ENCODE measurements at regions not wholly inside any gene's neighbourhood (a gene's known extent, or its start where the extent isn't known, plus 50 kb on each side); places are given as distances from the start of the nearest gene placed in this dataset.
A peak's percentile ranks its signal among the peaks of the same experiment; 100 is the strongest.
"Not testable (repeated sequence)": the region's sequence is repeated elsewhere in the genome, so short reads cannot be mapped to it uniquely, and the experiment has no call there.

DNA sequence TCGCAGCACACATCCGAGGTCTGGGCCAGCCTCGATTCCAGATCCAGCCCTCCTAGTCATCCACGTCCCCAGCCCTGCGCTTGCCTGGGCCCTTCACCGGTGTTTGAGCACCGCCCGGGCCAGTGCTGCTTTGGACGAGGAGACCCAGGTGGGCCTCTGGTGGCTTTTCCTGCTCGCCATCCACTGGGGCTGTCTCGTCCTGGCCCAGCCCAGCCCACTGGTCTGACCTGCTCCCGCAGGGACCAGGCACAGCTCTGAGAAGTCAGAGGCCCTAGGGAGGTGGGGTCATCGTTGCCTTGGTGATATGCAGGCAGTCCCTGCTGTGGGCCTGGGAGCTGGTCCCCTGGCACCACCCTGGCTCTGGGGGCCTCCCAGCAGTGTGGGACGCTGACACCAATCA is 200.8 kb downstream of the USP22 start:
- H3K27me3 Mint-ChIP-seq, result peaks cover 5 to 26% (median 17%) of the 10 kb centered on the region in 5 donors
- H3K36me3 Mint-ChIP-seq, H3K9me3 Mint-ChIP-seq, POLR2A ChIA-PET, DNase-seq, H3K27ac Mint-ChIP-seq, ATAC-seq: not testable (repeated sequence)
- peaks cover 0 to 12% (median 3%) of the 10 kb centered on the region in 4 donors for H3K4me1 Mint-ChIP-seq
- peak overlapping the region in 3 of 10 donors; percentile 43 to 72 (median 59) for H3K4me3 Mint-ChIP-seq

DNA sequence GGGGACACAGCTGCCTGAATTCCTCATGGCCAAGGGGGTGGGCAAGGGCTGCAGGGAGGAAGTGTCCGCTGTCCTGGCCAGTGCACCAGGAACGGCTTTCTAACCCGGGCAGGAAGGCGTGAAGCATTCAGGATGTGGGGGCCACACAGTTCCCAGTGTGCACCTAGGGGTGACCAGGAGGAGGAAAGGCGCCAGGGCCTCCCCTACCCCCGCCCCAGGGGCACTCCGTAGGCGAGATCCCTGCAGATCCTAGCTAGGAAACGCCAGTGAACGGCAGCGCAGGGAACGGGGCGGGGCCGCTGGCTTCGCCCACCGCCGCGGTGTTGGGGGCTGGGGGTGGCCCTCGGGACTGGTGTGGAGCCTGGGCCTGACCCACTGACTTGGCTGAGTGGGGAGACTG is 199.6 kb downstream of the USP22 start:
- peak overlapping the region in 7 of 10 donors; percentile 15 to 72 (median 59) for H3K4me3 Mint-ChIP-seq

DNA sequence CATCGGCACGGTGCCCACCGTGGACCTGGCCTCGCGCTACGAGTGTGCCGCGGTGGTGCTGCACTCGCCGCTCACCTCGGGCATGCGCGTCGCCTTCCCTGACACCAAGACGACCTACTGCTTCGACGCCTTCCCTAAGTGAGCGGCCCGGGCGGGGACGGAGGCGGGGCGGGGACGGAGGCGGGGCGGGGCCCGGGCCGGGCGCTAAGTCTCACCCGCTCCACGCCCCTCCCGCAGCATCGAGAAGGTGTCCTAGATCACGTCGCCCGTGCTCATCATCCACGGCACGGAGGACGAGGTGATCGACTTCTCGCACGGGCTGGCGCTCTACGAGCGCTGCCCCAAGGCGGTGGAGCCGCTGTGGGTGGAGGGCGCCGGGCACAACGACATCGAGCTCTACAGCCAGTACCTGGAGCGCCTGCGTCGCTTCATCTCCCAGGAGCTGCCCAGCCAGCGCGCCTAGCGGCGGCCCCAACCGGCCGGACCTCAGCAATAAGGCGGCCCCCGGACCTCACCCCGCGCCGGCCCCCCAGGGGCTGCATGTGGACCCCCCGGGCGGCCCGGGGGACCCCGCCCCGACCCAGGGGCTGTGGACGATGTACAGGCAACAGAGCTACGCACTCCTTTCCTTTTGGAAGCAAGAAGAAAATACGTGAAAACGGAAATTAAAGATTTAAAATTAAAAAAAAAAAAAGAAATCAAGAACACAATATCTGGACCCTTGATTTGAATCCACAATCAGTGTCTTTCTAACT is 198.8 kb downstream of the USP22 start:
- POLR2A ChIA-PET, H3K27ac Mint-ChIP-seq, H3K36me3 Mint-ChIP-seq, H3K9me3 Mint-ChIP-seq: not testable (repeated sequence)
- peak in 5 of 10 donors; percentile 14 to 66 (median 39) for DNase-seq
- peak; percentile 73 to 89 for ATAC-seq
- Mint-ChIP-seq H3K27me3 (peaks cover 6 to 31% (median 11%) of the 10 kb centered on the region in 5 donors), H3K4me3 (peak overlapping the region in 8 of 10 donors; percentile 22 to 65 (median 55)), H3K4me1 (peaks cover 0 to 12% (median 3%) of the 10 kb centered on the region in 4 donors)

More for the DNA sequence above, 199.6 kb downstream of the USP22 start:
- H3K27me3 Mint-ChIP-seq, result peaks cover 5 to 29% (median 13%) of the 10 kb centered on the region in 5 donors
- peaks cover 0 to 12% (median 3%) of the 10 kb centered on the region in 4 donors for H3K4me1 Mint-ChIP-seq
- peak in 1 of 10 donors; percentile 58 for DNase-seq
- H3K36me3 Mint-ChIP-seq, POLR2A ChIA-PET, ATAC-seq, H3K9me3 Mint-ChIP-seq: not testable (repeated sequence)
- peak overlapping the region in 1 of 10 donors; percentile 31 for H3K27ac Mint-ChIP-seq

- H3K9me3 Mint-ChIP-seq, DNase-seq, H3K27ac Mint-ChIP-seq, H3K36me3 Mint-ChIP-seq, ATAC-seq, POLR2A ChIA-PET, H3K4me3 Mint-ChIP-seq: not testable (repeated sequence)
- Mint-ChIP-seq H3K27me3 (peaks cover 5 to 30% (median 15%) of the 10 kb centered on the region in 5 donors), H3K4me1 (peaks cover 2 to 20% (median 13%) of the 10 kb centered on the region in 4 donors)
Observed at GRCh38 chr17:20848869-20849443, 193.9 kb downstream of the USP22 start.

GRCh38 chr17:20851591-20852238 is 191.1 kb downstream of the USP22 start:
- POLR2A ChIA-PET, DNase-seq, H3K36me3 Mint-ChIP-seq, H3K9me3 Mint-ChIP-seq: not testable (repeated sequence)
- peak overlapping the region in 1 of 10 donors; percentile 5 for H3K27ac Mint-ChIP-seq
- peak overlapping the region in 9 of 10 donors; percentile 67 to 85 (median 73) for H3K4me3 Mint-ChIP-seq
- peaks cover 2 to 20% (median 13%) of the 10 kb centered on the region in 4 donors for H3K4me1 Mint-ChIP-seq
- peaks cover 11 to 38% (median 21%) of the 10 kb centered on the region in 5 donors for H3K27me3 Mint-ChIP-seq
- peak in 1 of 2 donors; percentile 43 for ATAC-seq

DNA sequence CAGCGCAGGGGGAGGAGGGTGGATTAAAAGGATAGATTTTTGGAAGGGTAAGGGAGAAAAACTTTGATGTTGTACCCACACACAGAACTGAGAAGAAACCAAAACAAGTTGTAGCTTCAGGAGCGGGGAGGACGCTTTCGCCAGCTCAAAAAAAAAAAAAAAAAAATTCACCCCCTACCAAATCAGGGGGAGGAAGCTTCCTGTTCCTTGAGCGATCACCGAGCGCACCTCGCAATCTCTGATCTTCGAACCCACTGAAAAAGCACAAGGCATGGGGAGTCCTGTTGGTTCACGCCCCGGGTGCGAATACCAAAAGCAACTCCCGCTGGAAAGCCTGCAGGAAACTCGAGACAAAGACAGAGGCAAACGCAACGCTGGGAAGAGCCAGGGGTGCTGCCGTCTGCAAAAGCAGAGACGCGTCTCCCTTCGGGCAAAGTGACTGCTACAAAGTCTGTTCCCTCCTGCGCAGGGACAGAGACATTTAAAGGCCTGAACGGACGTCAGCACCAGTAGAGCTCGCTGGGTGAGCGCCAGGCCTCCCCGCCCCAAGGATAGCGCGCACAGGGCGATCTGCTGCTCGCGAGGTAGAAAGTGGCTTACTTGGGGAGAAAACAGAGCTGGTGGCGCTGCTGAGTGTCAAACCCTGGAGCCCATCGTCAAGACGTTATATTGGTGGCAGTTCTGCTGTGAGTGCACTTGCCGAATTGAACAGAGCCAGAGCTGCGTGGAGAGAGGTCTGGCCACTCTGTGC is 190.4 kb downstream of the USP22 start:
- POLR2A ChIA-PET, result no interaction called here
- Mint-ChIP-seq H3K27ac (peak overlapping the region in 1 of 10 donors; percentile 48), H3K4me1 (peaks cover 2 to 20% (median 13%) of the 10 kb centered on the region in 4 donors), H3K4me3 (peak overlapping the region; percentile 67 to 85 (median 72)), H3K9me3 (no peaks in the 10 kb centered on the region), H3K36me3 (no peaks in the 10 kb centered on the region), H3K27me3 (peaks cover 11 to 40% (median 23%) of the 10 kb centered on the region in 5 donors)
- ATAC-seq (peak; percentile 54 to 68), DNase-seq (peak in 1 of 10 donors; percentile 19)

DNA sequence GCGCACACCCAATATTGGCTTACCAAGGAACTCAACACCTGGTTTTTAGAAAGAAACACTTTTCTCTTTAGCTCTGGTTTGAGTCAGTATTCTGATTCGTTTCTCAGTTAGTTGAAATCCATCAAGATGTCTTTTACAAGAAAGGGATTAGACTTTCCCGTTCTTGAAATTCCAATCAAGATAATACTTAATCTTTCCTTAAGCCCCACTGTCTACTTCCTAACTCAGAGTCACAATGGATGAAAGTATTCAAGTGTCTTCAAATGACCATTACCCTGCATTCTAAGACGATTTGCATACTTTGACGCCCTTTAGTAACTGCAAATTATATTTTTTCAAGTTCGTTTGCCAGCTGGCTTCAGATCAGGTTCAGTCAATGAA is 189.8 kb downstream of the USP22 start:
- Mint-ChIP-seq H3K27ac (no peak overlapping the region), H3K4me3 (peak overlapping the region in 9 of 10 donors; percentile 67 to 85 (median 73)), H3K9me3 (no peaks in the 10 kb centered on the region), H3K4me1 (peaks cover 2 to 20% (median 13%) of the 10 kb centered on the region in 4 donors), H3K27me3 (peaks cover 11 to 40% (median 23%) of the 10 kb centered on the region in 5 donors), H3K36me3 (no peaks in the 10 kb centered on the region)
- POLR2A ChIA-PET, result no interaction called here
- DNase-seq (no peak), ATAC-seq (no peak)

DNA sequence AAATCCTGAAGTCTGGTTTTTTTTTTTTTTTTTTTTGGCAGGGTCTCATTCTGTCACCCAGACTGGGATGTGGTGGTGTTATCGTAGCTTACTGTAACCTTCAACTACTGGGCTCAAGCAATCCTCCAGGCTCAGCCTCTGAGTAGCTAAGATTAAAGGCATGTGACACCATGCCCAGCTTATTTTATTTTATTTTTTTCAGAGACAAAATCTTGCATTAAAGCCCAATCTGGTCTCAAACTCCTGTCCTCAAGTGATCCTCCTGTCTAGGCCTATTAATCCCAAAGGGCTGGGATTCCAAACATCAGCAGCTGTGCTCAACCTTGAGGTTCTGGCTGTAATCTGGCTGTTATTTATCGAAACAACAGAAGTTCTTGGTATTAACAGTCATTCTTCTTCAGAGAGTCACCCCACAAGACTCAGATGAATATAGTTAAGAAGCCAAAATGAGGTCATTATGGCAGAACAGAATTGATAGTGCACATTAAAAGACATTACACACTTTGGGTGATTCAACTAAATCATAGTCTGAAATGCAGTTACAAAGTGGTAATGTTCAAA is 186.8 kb downstream of the USP22 start:
- H3K27ac Mint-ChIP-seq, H3K9me3 Mint-ChIP-seq, H3K4me3 Mint-ChIP-seq, H3K36me3 Mint-ChIP-seq, POLR2A ChIA-PET, DNase-seq, ATAC-seq: not testable (repeated sequence)
- Mint-ChIP-seq H3K4me1 (peaks cover 2 to 20% (median 13%) of the 10 kb centered on the region in 4 donors), H3K27me3 (peaks cover 11 to 35% (median 20%) of the 10 kb centered on the region in 5 donors)

GRCh38 chr17:20866444-20867209 is 176.2 kb downstream of the USP22 start:
- H3K4me3 Mint-ChIP-seq, H3K9me3 Mint-ChIP-seq, H3K36me3 Mint-ChIP-seq, ATAC-seq, H3K4me1 Mint-ChIP-seq, H3K27ac Mint-ChIP-seq, POLR2A ChIA-PET, DNase-seq: not testable (repeated sequence)
- peaks cover 2 to 23% (median 12%) of the 10 kb centered on the region in 5 donors for H3K27me3 Mint-ChIP-seq

GRCh38 chr17:20867436-20867937 is 175.3 kb downstream of the USP22 start:
- POLR2A ChIA-PET, H3K4me3 Mint-ChIP-seq, DNase-seq, ATAC-seq, H3K27ac Mint-ChIP-seq, H3K9me3 Mint-ChIP-seq, H3K4me1 Mint-ChIP-seq, H3K36me3 Mint-ChIP-seq: not testable (repeated sequence)
- peaks cover 0 to 23% (median 9%) of the 10 kb centered on the region in 5 donors for H3K27me3 Mint-ChIP-seq

DNA sequence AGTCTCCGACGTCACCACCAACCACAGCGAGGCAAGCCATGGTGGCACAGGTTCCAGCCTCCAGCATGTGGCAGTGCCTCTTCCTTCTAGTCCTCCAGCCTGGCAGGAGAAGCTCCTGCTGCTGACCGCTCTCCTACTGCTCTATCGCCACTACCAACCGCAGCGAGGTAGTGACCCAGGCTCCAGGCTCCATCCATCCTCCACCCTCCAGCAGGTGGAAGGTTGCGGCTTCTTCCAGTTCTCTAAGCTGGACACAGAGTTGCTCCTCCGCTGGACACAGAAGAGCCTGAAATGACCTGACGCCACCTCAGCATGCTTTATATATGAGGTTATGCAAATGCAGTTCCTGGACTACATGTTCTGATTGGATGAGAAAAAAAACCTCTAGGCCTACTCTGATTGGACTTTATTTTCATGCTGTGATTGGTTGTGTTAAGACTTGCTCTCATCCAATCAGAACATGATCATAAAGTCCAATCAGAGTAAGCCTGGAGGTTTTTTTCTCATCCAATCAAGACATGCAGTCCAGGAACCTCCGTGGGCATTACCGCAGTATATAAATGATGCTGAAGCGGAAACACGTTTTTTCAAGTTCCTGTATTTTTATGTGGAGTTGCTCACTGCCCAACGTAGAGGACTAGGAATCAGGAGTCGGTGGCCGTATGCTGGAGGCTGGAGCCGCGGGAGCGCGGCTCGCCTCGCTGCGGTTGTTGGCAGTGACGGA is 174.7 kb downstream of the USP22 start:
- H3K36me3 Mint-ChIP-seq, H3K9me3 Mint-ChIP-seq, POLR2A ChIA-PET, ATAC-seq, H3K4me1 Mint-ChIP-seq, H3K27ac Mint-ChIP-seq, H3K4me3 Mint-ChIP-seq, DNase-seq: not testable (repeated sequence)
- H3K27me3 Mint-ChIP-seq, result peaks cover 0 to 23% (median 11%) of the 10 kb centered on the region in 5 donors

Measured in naive thymus-derived CD8-positive, alpha-beta T cell (primary cell).